Stomach (tissue), 8 donors: ENCODE measurements at regions not wholly inside any gene's neighbourhood (a gene's known extent, or its start where the extent isn't known, plus 50 kb on each side); places are given as distances from the start of the nearest gene placed in this dataset.

ENCODE experiments used
- DNase-seq, 2 donors: peaks; one replicate each; pipeline versions ENCODE4 v3.0.0 to v3.0.0-alpha.2; 2013 to 2019
- H3K27ac ChIP-seq, 5 donors: fragments of 200-600 bp in 4 of 5; sonication (generic) in 4 of 5; one replicate each; pipeline ENCODE4 v1.5.1; 2013 to 2019; ENCODE audit warnings: mild to moderate bottlenecking in 1 of 5, moderate library complexity in 1 of 5
- H3K27me3 ChIP-seq, 3 donors: fragments of 200-600 bp; sonication (generic); one replicate each; pipeline ENCODE4 v1.5.1; 2017 to 2019; ENCODE audit warnings: mixed run types in 1 of 3
- H3K36me3 ChIP-seq, 4 donors: fragments of 200-600 bp; sonication (generic); 1 replicate in 3 of 4; 2 replicates in 1 of 4; pipeline ENCODE4 v1.5.1; 2016 to 2019
- H3K4me1 ChIP-seq, 4 donors: fragments of 200-600 bp; sonication (generic); one replicate each; pipeline ENCODE4 v1.5.1; 2016 to 2019
- H3K4me3 ChIP-seq, 4 donors: fragments of 200-600 bp; sonication (generic) in 3 of 4; one replicate each; pipeline ENCODE4 v1.5.1; 2016 to 2019; ENCODE audit warnings: mild to moderate bottlenecking in 1 of 4
- H3K9me3 ChIP-seq, 4 donors: fragments of 200-600 bp; sonication (generic); one replicate each; pipeline ENCODE4 v1.5.1; 2016 to 2019
- EP300 ChIP-seq: sonication (generic); formaldehyde crosslinking; IDR thresholded peaks from one replicate; pipeline ENCODE4 v1.6.1; 2017; ENCODE audit warnings: antibody characterized with exemption
- POLR2A ChIP-seq, 4 donors: fragments of 450-650 bp; IDR thresholded peaks; one replicate each; pipeline ENCODE4 v1.6.1; 2016; ENCODE audit warnings: antibody characterized with exemption in 4 of 4, control low read depth in 2 of 4, mild to moderate bottlenecking in 1 of 4, moderate library complexity in 1 of 4
- POLR2AphosphoS5 ChIP-seq, 3 donors: sonication (generic); formaldehyde crosslinking; IDR thresholded peaks; one replicate each; pipeline ENCODE4 v1.6.1; 2016; ENCODE audit warnings: antibody characterized with exemption in 3 of 3
- WGBS, 5 donors: extraction: QIAGEN DNeasy Blood & Tissue Kit in 3 of 5; methylation state at CpG; one replicate each; pipeline versions ENCODE4 v1.1.5 to v1.1.7; 2013 to 2018; 5-methylcytosine and 5-hydroxymethylcytosine counted together
- intact Hi-C: fragments of 100-400 bp; cut with DNase I; formaldehyde crosslinking; loops from one replicate; pipeline ENCODE4 v1.15.1; 2023; ENCODE audit warnings: low total_unique reads
- TF ChIP-seq, protein P1 (sequence below), 7 experiments: fragments of 450-650 bp in 4 of 7; fragments of 200-600 bp in 3 of 7; sonication (generic) in 3 of 7; IDR thresholded peaks; one replicate each; pipeline ENCODE4 v1.5.1; 2016 to 2019; ENCODE audit warnings: antibody characterized with exemption in 7 of 7, control low read depth in 2 of 7, mild to moderate bottlenecking in 1 of 7
- donor health status: healthy with polysubstance abuse.
- donor health status: Bipolar disorder and iron deficiency.
- donor health status: healthy.

DNA sequence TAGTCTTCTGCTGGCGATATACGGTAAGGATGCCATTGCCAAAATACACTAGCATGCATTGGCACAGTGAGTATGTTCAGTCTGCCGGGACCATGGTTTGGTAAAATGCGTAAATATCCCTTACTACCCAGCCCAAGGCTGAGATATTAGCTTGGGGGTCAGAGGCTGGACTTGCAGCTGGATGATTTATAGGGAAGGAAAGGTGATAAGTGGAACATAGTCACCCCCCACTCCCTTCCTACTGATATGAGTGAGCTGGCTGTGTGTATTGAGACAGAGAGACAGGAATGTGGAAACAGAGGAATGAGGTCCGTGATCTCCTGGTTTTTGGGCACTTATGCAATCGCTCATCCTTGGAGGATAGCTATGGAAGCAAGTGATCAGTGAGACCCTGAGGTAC is 642.8 kb downstream of the KCNT2 start:
- H3K9me3 ChIP-seq, result no peaks in the 10 kb centered on the region
- TF ChIP-seq EP300 (no peak), POLR2AphosphoS5 (IDR thresholded peaks at IDR 0.05) (no peak), POLR2A (IDR thresholded peaks at IDR 0.05) (no peak)
- TF ChIP-seq, protein P1, sequence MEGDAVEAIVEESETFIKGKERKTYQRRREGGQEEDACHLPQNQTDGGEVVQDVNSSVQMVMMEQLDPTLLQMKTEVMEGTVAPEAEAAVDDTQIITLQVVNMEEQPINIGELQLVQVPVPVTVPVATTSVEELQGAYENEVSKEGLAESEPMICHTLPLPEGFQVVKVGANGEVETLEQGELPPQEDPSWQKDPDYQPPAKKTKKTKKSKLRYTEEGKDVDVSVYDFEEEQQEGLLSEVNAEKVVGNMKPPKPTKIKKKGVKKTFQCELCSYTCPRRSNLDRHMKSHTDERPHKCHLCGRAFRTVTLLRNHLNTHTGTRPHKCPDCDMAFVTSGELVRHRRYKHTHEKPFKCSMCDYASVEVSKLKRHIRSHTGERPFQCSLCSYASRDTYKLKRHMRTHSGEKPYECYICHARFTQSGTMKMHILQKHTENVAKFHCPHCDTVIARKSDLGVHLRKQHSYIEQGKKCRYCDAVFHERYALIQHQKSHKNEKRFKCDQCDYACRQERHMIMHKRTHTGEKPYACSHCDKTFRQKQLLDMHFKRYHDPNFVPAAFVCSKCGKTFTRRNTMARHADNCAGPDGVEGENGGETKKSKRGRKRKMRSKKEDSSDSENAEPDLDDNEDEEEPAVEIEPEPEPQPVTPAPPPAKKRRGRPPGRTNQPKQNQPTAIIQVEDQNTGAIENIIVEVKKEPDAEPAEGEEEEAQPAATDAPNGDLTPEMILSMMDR (IDR thresholded peaks at IDR 0.05), result no peak
- WGBS, 5 donors, result 68 to 92% (median 87%) methylated on average over 6 of the region's 6 CpGs
- H3K4me1 ChIP-seq, result no peaks in the 10 kb centered on the region
- no peaks in the 10 kb centered on the region for H3K27me3 ChIP-seq
- H3K36me3 ChIP-seq, result no peaks in the 10 kb centered on the region
- DNase-seq, result no peak
- no peak overlapping the region for H3K4me3 ChIP-seq
- no peak overlapping the region for H3K27ac ChIP-seq
- intact Hi-C loops, result no loop called here

DNA sequence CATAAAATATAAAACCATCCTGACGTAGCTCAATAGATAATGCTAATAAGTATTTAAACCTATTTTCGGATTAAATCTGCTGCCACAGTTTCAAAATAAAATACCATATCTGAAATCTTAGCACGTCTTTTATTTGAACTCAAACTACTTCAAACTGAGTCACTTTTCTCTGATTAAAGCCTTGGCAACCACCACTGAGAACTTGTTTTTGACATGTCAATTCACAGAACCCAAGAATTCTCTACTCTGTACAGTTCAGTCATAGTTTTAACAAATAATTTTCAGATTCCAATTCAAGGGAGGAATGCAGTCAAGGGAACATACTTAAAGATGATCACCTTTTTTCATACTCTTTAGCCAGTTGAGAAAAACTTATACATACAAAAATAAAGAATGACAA is 643.2 kb downstream of the KCNT2 start:
- no peak for TF ChIP-seq POLR2A (IDR thresholded peaks at IDR 0.05)
- WGBS, 5 donors, result 39 to 56% (median 46%) methylated on average over 3 of the region's 3 CpGs
- no peak overlapping the region for H3K4me3 ChIP-seq

DNA sequence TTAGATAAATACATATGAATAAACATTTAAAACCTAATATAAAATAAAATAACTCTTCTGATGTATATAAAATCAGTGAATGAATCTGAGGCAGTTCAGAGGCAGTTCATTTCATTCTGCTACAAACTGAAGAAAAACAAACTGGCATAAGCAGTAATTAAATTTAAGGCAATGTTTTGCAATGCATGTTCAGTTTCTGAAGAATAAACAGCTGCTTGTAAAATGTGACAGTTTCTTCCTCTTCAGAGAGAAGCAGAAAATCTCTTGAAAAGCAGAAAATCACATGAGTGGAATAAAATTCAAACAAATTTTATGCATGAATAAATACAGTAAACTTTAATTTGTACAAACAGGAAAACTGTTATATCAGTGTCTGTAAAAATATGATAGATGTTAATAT is 643.7 kb downstream of the KCNT2 start:
- no peak for DNase-seq
- H3K27me3 ChIP-seq, result no peaks in the 10 kb centered on the region
- TF ChIP-seq, protein P1 (IDR thresholded peaks at IDR 0.05), result no peak
- TF ChIP-seq EP300 (no peak), POLR2AphosphoS5 (IDR thresholded peaks at IDR 0.05) (no peak), POLR2A (IDR thresholded peaks at IDR 0.05) (no peak)
- H3K9me3 ChIP-seq, result no peaks in the 10 kb centered on the region
- no peaks in the 10 kb centered on the region for H3K36me3 ChIP-seq
- no peak overlapping the region for H3K4me3 ChIP-seq
- no peak overlapping the region for H3K27ac ChIP-seq
- no peaks in the 10 kb centered on the region for H3K4me1 ChIP-seq
- intact Hi-C loops, result no loop called here

More for the DNA sequence above, 643.2 kb downstream of the KCNT2 start:
- intact Hi-C loops, result no loop called here
- Histone ChIP-seq H3K27me3 (no peaks in the 10 kb centered on the region), H3K36me3 (no peaks in the 10 kb centered on the region), H3K9me3 (no peaks in the 10 kb centered on the region), H3K4me1 (no peaks in the 10 kb centered on the region), H3K27ac (no peak overlapping the region)
- DNase-seq, result no peak

DNA sequence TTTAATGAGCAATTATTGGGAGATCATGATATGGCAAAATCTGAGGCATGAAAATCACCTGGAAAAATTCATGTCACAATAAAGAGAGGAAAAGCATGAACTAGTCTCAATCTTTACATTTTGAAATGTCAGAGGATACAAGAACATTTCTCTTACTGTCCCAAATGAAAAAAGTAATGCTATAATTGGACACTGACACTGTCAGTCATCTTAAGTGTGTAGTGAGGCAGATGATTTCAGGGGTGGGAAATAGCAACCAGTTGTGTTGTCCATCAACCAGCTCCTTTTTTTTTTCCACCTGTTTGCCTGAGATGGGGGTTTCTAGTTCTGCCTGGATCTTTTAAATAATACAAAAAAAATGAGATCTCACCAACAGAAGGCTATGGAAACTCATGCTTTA is 646.2 kb downstream of the KCNT2 start:
- no peak for DNase-seq
- H3K27me3 ChIP-seq, result no peaks in the 10 kb centered on the region
- intact Hi-C loops, result no loop called here
- TF ChIP-seq POLR2A (IDR thresholded peaks at IDR 0.05) (no peak), EP300 (no peak), POLR2AphosphoS5 (IDR thresholded peaks at IDR 0.05) (no peak)
- TF ChIP-seq, protein P1 (IDR thresholded peaks at IDR 0.05), result no peak
- no peaks in the 10 kb centered on the region for H3K9me3 ChIP-seq
- H3K4me1 ChIP-seq, result no peaks in the 10 kb centered on the region
- H3K27ac ChIP-seq, result no peak overlapping the region
- no peak overlapping the region for H3K4me3 ChIP-seq
- no peaks in the 10 kb centered on the region for H3K36me3 ChIP-seq

DNA sequence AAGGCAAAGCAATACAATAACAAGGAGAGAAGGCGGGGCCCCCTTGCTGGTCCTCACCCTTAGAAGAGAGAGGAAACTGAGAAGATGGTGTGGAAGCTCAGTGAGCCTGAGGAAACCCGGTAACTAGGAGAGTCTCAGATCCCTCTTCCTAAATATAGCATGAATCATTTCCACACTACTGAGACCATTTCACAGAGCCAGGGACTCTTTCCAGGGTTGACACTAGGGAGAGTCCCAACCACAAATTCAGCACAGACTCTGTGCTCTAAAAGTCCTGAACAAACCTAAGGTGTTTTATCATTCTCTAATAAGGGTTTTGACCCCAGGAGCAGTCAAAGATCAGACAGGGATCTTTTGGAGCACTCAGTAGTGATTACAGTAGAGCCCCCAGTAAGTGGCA is 647.7 kb downstream of the KCNT2 start:
- Histone ChIP-seq H3K9me3 (no peaks in the 10 kb centered on the region), H3K27ac (no peak overlapping the region), H3K27me3 (no peaks in the 10 kb centered on the region), H3K36me3 (no peaks in the 10 kb centered on the region), H3K4me3 (no peak overlapping the region), H3K4me1 (no peaks in the 10 kb centered on the region)
- WGBS, 5 donors, result 59 to 79% (median 73%) methylated on average over 2 of the region's 2 CpGs
- intact Hi-C loops, result no loop called here
- TF ChIP-seq, protein P1 (IDR thresholded peaks at IDR 0.05), result no peak
- TF ChIP-seq EP300 (no peak), POLR2A (IDR thresholded peaks at IDR 0.05) (no peak), POLR2AphosphoS5 (IDR thresholded peaks at IDR 0.05) (no peak)
- DNase-seq, result no peak
